Hepatocyte (in vitro differentiated cells): ENCODE measurements at regions not wholly inside any gene's neighbourhood (a gene's known extent, or its start where the extent isn't known, plus 50 kb on each side); places are given as distances from the start of the nearest gene placed in this dataset.
"Not testable (repeated sequence)": the region's sequence is repeated elsewhere in the genome, so short reads cannot be mapped to it uniquely, and the experiment has no call there.

Experiments
- CTCF ChIP-seq: fragments of 200-600 bp; sonication (generic); IDR thresholded peaks from 2 replicates; pipeline ENCODE4 v1.5.1; 2016; ENCODE audit warnings: antibody characterized with exemption, mild to moderate bottlenecking; ENCODE audit not compliant: poor library complexity
- EZH2 ChIP-seq: fragments of 200-600 bp; sonication (generic); IDR thresholded peaks from 2 replicates; pipeline ENCODE4 v1.6.1; 2016; ENCODE audit warnings: antibody characterized with exemption, mild to moderate bottlenecking, borderline replicate concordance
- EZH2phosphoT487 ChIP-seq: fragments of 200-600 bp; sonication (generic); IDR thresholded peaks from one replicate; pipeline ENCODE4 v1.6.1; 2018; ENCODE audit warnings: antibody characterized with exemption, mild to moderate bottlenecking, low read depth, moderate library complexity; ENCODE audit not compliant: unreplicated experiment, severe bottlenecking

GRCh38 chr16:16494114-16494513, 115.2 kb downstream of the NPIPA7 start:
- TF ChIP-seq CTCF, EZH2, EZH2phosphoT487: not testable (repeated sequence)
